ENCODE measurements at regions not wholly inside any gene's neighbourhood (a gene's known extent, or its start where the extent isn't known, plus 50 kb on each side); places are given as distances from the start of the nearest gene placed in this dataset.

DNA sequence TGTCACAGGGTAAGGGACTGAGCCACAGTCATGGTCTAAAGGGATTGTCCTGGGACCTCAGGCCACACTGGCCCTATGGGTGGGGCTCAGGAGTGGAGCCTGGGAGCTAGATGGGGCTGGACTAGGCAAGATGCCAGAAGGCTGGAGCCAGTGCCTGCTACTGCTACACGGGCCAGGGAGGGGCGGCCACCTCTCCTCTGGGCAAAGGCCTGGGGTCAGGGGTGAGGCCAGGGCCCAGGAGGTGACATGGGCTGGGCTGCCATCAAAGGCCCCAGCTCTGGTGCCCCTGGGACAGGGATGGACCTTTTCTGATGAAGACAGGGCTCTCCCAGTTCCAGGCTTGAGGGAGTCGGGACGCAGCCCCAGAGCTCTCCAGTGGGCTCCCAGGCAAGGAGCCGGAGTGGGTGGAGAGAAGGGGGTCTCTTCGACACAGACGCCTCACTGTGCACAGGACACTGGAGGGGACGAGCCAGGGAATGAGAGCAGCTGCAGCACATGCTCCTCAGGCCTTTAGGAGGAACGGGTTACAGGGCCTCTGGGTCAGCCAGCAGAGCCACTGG lies 62.1 kb upstream of the IQSEC1 start:
- DNase-seq = no peak

DNA sequence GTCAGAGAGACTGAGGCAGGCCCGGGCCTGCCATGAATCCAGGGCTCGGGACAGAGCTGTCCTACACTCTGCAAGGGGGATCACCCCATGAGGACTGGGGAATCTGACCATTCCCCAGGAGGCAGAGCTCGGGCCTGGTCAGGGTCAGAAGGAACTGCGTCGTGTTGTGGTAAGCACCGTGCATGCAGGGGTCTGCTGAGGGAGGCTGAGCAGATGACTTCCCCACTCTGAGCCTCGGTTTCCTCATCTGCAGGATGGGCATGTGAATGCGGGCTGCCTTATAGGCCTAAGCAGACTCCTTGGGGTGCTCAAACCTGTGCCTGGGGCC lies 61.6 kb upstream of the IQSEC1 start:
- H3K4me3 ChIP-seq = no peak overlapping the region
- no peaks in the 10 kb centered on the region for H3K9me3 ChIP-seq (ENCODE audit: control insufficient read depth in 4 of 4, insufficient read depth in 3 of 4, low read length in 3 of 4)
- TF ChIP-seq, protein P1, sequence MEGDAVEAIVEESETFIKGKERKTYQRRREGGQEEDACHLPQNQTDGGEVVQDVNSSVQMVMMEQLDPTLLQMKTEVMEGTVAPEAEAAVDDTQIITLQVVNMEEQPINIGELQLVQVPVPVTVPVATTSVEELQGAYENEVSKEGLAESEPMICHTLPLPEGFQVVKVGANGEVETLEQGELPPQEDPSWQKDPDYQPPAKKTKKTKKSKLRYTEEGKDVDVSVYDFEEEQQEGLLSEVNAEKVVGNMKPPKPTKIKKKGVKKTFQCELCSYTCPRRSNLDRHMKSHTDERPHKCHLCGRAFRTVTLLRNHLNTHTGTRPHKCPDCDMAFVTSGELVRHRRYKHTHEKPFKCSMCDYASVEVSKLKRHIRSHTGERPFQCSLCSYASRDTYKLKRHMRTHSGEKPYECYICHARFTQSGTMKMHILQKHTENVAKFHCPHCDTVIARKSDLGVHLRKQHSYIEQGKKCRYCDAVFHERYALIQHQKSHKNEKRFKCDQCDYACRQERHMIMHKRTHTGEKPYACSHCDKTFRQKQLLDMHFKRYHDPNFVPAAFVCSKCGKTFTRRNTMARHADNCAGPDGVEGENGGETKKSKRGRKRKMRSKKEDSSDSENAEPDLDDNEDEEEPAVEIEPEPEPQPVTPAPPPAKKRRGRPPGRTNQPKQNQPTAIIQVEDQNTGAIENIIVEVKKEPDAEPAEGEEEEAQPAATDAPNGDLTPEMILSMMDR (IDR thresholded peaks at IDR 0.05; ENCODE audit: control extremely low read depth, extremely low read depth) = no peak
- 93 to 98% methylated on average over 8 of the region's 8 CpGs for WGBS, 2 donors
- H3K27me3 ChIP-seq (ENCODE audit: control insufficient read depth in 3 of 3, insufficient read depth in 3 of 3, low read length in 2 of 3) = peaks cover 0 to 2% (median 0%) of the 10 kb centered on the region in 3 donors
- ATAC-seq (ENCODE audit: insufficient read depth, low FRiP score) (no peak), DNase-seq (no peak)
- no peak overlapping the region for H3K9ac ChIP-seq (ENCODE audit: insufficient read depth in 1 of 2, low read length in 2 of 2)
- no peaks in the 10 kb centered on the region for H3K4me1 ChIP-seq (ENCODE audit: control insufficient read depth in 5 of 5, insufficient read depth in 5 of 5, low read length in 5 of 5)
- no peaks in the 10 kb centered on the region for H3K36me3 ChIP-seq (ENCODE audit: control insufficient read depth in 4 of 4, insufficient read depth in 4 of 4, low read length in 4 of 4)
- H3K27ac ChIP-seq (ENCODE audit: low read depth in 1 of 2, low read length in 1 of 2) = no peak overlapping the region

More for the DNA sequence above, 62.1 kb upstream of the IQSEC1 start:
- no peak for ATAC-seq (ENCODE audit: insufficient read depth, low FRiP score)
- TF ChIP-seq, protein P1 (IDR thresholded peaks at IDR 0.05; ENCODE audit: control extremely low read depth, extremely low read depth) = no peak
- Histone ChIP-seq H3K9ac (ENCODE audit: insufficient read depth in 1 of 2, low read length in 2 of 2) (no peak overlapping the region), H3K4me3 (no peak overlapping the region), H3K27ac (ENCODE audit: low read depth in 1 of 2, low read length in 1 of 2) (no peak overlapping the region), H3K36me3 (ENCODE audit: control insufficient read depth in 4 of 4, insufficient read depth in 4 of 4, low read length in 4 of 4) (no peaks in the 10 kb centered on the region), H3K4me1 (ENCODE audit: control insufficient read depth in 5 of 5, insufficient read depth in 5 of 5, low read length in 5 of 5) (no peaks in the 10 kb centered on the region), H3K27me3 (ENCODE audit: control insufficient read depth in 3 of 3, insufficient read depth in 3 of 3, low read length in 2 of 3) (peaks cover 0 to 2% (median 0%) of the 10 kb centered on the region in 3 donors), H3K9me3 (ENCODE audit: control insufficient read depth in 4 of 4, insufficient read depth in 3 of 4, low read length in 3 of 4) (no peaks in the 10 kb centered on the region)
- 80 to 93% methylated on average over 9 of the region's 9 CpGs for WGBS, 2 donors

DNA sequence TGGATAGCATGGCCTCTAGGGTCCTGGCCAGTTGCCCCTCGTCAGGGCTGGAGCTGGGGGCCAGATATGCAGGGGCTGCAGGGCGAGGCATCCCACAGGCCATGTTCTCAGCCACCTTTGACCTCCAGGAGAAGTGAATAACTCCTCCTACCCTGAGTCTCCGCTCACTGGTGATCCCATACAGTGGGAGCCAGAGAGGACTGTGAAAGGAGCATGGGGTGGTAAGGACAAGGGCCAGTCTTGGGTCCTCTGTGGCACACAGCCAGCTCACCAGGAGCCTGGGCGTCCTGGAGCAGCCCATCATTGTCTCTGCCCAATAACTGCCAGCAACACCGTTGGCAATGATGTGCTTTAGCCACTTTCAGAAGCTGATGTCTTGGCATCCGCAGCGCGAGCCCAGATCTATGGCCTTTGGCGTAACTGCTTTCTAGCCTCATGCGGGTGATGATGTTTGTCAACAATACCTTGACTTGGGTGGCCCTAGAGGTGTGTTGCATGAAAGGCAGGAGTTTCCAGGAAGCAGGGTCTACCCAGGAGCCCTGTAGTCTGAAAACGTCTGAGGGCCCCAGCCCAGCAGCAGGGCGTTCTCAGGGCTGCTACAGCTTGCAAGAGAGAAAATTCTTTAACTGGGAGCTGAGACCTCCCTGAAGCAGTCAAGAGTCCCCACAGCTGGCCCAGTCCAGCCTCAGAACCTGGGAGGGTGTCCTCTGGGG lies 61.1 kb upstream of the IQSEC1 start:
- Histone ChIP-seq H3K27me3 (ENCODE audit: control insufficient read depth in 3 of 3, insufficient read depth in 3 of 3, low read length in 2 of 3) (peaks cover 0 to 2% (median 0%) of the 10 kb centered on the region in 3 donors), H3K36me3 (ENCODE audit: control insufficient read depth in 4 of 4, insufficient read depth in 4 of 4, low read length in 4 of 4) (no peaks in the 10 kb centered on the region), H3K4me3 (no peak overlapping the region), H3K4me1 (ENCODE audit: control insufficient read depth in 5 of 5, insufficient read depth in 5 of 5, low read length in 5 of 5) (no peaks in the 10 kb centered on the region), H3K9ac (ENCODE audit: insufficient read depth in 1 of 2, low read length in 2 of 2) (no peak overlapping the region), H3K9me3 (ENCODE audit: control insufficient read depth in 4 of 4, insufficient read depth in 3 of 4, low read length in 3 of 4) (no peaks in the 10 kb centered on the region), H3K27ac (ENCODE audit: low read depth in 1 of 2, low read length in 1 of 2) (no peak overlapping the region)
- WGBS, 2 donors = 90 to 92% methylated on average over 12 of the region's 12 CpGs
- TF ChIP-seq, protein P1 (IDR thresholded peaks at IDR 0.05; ENCODE audit: control extremely low read depth, extremely low read depth) = no peak
- DNase-seq (no peak), ATAC-seq (ENCODE audit: insufficient read depth, low FRiP score) (no peak)
